Eye (tissue), 1 donor: ENCODE measurements at regions not wholly inside any gene's neighbourhood (a gene's known extent, or its start where the extent isn't known, plus 50 kb on each side); places are given as distances from the start of the nearest gene placed in this dataset.

Source experiments
- DNase-seq: peaks from one replicate; pipeline ENCODE4 v3.0.0-alpha.2; 2015

- DNase-seq, result no peak
Measured at GRCh38 chr14:106812788-106813476, 1286.5 kb downstream of the TMEM121 start.

GRCh38 chr14:106813477-106813823, 1287.1 kb downstream of the TMEM121 start:
- no peak for DNase-seq

GRCh38 chr14:106820119-106820518, 1293.7 kb downstream of the TMEM121 start:
- no peak for DNase-seq

DNA sequence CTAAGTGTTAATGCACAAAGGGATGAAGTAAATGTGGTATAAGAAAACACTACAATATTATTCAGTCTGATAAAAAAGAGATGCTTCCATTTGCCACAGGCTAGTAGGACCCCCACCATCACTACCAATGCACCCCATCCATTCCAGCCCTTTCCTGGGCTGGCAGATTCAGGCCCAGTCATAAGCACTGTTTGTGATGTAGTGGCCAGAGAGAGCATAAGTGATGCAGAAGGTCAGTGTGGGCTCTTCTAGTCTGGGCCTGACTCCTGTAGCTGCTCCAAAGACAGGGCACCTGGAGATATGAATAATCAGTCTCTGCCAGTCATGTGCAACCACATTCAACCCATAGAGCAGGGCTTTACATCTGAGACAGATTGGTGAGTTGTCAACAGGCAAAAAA, 1294.7 kb downstream of the TMEM121 start:
- no peak for DNase-seq

- no peak for DNase-seq
Measured at GRCh38 chr14:106822905-106823304, 1296.5 kb downstream of the TMEM121 start.

GRCh38 chr14:106823552-106823951, 1297.2 kb downstream of the TMEM121 start:
- no peak for DNase-seq

GRCh38 chr14:106826833-106827369, 1300.5 kb downstream of the TMEM121 start:
- DNase-seq, result no peak

GRCh38 chr14:106831322-106831720, 1304.9 kb downstream of the TMEM121 start:
- DNase-seq, result no peak

GRCh38 chr14:106837870-106838269, 1311.5 kb downstream of the TMEM121 start:
- DNase-seq, result no peak

GRCh38 chr14:106838991-106839769, 1312.8 kb downstream of the TMEM121 start:
- DNase-seq, result no peak

DNA sequence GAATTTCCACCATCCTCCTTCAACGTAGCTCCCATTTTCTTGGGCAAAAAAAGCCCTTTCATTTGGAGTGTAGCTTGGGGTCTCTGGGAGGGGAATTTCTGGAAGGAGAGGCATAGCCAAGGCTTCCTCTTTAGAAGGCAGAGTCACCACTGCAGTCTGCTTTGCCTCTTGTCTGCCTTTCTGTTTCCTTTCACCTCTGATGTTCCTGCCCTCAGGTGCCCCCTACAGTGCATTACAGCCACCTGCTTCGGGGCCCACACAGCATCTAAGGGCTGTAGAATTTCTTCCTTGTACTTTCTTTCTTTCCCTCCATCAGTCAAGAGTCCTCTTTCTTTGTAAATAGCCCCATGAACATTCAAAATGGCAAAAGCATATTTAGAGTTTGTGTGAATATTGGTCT, 1313.9 kb downstream of the TMEM121 start:
- DNase-seq, result no peak

DNA sequence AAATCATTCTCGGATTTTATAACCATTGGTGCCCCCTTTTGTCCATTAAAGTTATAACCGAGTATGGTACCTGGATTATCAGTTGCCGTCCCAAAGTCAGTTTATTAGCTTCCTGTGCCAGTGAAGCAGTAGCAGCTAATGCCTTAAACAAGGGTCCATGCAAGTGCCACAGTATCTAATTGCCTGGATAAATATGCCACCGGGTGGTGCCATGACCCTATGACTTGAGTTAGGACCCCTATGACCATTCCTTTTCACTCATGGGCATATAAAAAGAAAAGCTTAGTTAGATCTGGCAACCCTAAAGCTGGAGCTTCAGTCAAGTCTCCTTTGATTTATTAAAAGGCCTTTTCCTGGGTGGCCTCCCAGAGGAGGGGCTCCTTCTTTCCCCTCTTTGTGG, 1314.6 kb downstream of the TMEM121 start:
- no peak for DNase-seq

GRCh38 chr14:106841701-106842100, 1315.3 kb downstream of the TMEM121 start:
- DNase-seq, result no peak

DNA sequence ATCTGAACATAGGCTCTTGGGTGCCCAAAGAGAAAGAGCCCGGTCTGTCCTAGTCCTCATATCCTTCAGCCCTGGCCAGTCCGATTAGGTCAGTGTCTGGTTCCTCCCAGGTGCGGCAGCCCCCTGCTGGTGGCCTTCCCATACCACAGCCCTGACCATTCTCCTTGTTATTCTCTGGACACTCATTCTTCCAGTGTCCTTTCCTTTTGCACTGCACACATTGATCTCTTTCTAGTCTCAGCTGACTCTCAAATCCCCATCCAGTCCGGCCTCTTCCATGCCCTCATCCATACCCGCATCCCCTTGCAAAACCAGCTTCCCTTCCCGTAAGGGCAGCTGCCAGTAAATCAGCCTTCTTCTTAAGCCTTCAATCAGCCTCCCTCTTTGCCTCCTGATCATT, 1316.3 kb downstream of the TMEM121 start:
- DNase-seq, result no peak

DNA sequence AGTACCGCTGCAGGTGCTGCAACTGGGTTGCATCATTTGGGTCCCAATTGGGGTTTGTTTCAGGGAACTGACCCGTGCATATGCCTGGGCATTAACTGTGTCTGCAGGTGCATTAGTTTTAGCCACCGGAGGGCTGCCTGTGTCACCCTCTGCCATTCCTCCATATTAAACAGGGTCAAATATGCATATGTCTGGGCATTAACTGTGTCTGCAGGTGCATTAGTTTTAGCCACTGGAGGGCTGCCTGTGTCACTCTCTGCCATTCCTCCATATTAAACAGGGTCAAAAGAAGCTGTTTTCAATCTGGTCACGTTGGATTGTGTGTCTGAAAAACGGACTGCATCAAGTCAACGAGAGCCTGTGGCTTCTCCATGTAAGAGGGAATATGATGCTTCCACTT, 1317.0 kb downstream of the TMEM121 start:
- no peak for DNase-seq

DNA sequence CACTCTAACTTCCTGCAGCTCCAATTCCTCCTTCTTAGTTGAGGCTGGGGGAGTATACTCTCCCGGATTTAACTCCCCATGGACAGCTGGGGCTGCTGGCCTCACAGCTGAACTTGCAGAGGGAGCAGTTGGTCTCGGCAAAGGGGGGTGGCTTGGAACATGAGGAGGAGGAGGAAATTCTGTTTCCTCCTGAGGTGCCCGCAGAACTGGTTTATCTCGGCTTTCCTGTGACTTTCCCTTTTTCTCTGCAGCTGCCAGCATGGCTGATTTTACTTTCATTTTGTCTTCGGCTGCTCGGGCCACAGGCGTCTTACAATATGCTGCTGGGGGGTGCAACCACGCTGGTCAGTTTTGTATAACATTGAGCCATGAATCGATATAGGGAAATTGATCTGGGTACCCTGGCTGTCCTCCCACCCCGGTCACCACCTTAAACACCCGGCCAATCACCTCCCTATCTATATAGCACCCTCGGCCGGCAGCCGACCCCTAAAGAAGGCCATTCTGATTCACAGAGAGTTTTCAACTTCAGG, 1317.6 kb downstream of the TMEM121 start:
- DNase-seq, result no peak

- no peak for DNase-seq
Measured at GRCh38 chr14:106844608-106845285, 1318.4 kb downstream of the TMEM121 start.

DNA sequence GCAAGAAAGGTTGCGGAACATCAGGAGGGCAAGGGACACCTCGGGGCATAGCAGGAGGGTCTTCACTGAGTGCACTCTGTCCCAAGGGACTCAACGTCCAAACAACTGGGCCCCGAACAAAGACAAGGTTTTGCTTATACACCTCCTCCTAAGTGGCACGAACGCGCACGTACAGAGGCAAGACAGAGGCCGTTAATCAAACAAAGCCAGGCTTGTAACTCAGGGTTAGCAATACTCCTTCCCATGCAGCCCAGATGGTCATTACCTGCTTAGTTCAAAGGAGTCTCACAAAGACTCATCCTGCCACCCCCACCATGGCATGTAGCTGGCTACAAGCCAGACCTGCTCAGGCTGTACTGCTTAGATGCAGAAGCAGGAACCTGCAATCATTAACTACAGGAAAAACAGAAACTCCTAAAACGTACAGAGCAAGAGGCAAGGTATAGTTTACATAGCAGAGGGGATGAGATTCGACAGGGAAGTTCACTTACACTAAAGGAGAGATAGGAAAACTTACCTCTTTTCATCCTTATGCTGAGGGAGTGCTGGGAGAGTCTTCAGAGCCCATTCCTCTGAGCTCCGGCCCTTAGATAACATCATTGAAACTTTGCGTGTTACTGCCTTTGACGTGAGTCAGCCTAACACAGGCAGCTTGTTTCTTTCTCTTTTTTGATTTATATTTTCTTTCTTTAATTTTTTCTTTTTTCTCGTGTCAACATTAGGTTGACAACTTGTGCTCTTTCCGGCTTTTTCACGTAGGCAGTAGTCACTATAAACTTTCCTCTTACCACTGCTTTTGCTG, 1319.1 kb downstream of the TMEM121 start:
- DNase-seq, result no peak

DNA sequence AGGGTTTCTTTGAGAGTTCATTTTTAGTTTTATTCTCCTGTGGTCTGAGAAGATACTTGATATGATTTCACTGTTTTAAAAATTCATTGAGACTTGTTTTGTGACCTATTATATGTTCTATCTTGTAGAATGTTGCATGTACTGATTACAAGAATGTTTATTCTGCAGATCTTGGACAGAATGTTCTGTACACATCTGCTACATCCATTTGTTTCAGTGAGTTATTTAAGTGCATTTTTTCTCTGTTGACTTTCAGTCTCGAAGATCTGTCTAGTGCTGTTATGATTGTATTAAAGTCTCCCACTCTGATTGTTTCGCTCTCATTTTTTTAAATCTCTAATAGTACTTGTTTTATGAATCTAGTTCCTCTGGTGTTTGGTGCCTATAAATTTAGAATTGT, 1319.8 kb downstream of the TMEM121 start:
- no peak for DNase-seq

- DNase-seq, result no peak
Measured at GRCh38 chr14:106848330-106849121, 1322.1 kb downstream of the TMEM121 start.

- no peak for DNase-seq
Measured at GRCh38 chr14:106850913-106851825, 1324.8 kb downstream of the TMEM121 start.
